Panc1 (cell line): ENCODE measurements at regions not wholly inside any gene's neighbourhood (a gene's known extent, or its start where the extent isn't known, plus 50 kb on each side); places are given as distances from the start of the nearest gene placed in this dataset.

Source experiments
- ATAC-seq: fragments of 200-7000 bp; cut with Tn5 transposase; 2 replicates; pipeline ENCODE4 v1.9.1; 2020; ENCODE audit warnings: mild to moderate bottlenecking, moderate library complexity
- BruUV-seq: library from RNA; stranded (reverse); fragments of 400-500 nt; replicated peaks from 2 replicates; lab custom pipeline; 2021; lab: Mats Ljungman, UMichigan
- CTCF ChIA-PET: fragments of 300-600 bp; sonication (Branson Sonifier 250); formaldehyde crosslinking; loops from one replicate; lab custom pipeline; 2022; ENCODE audit warnings: antibody characterized with exemption; lab: Charles Lee
- POLR2A ChIA-PET: fragments of 300-600 bp; sonication (Branson Sonifier 250); formaldehyde crosslinking; loops from one replicate; lab custom pipeline; 2022; ENCODE audit warnings: antibody characterized with exemption; lab: Charles Lee
- DNase-seq: peaks from one replicate; pipeline ENCODE4 v3.0.0-alpha.2; 2010; ENCODE audit warnings: low read depth, low spot score
- H3K27ac ChIP-seq: 2 replicates; pipeline ENCODE4 v1.5.1; 2011; ENCODE audit warnings: mild to moderate bottlenecking, low read length, inconsistent platforms
- H3K27me3 ChIP-seq: fragments of 200-500 bp; sonication (Bioruptor generic); 2 replicates; pipeline ENCODE4 v1.6.0; 2014; ENCODE audit warnings: low read length, inconsistent platforms; ENCODE audit not compliant: control insufficient read depth, insufficient read depth
- H3K36me3 ChIP-seq: fragments of 200-500 bp; sonication (Bioruptor generic); 2 replicates; pipeline ENCODE4 v1.5.1; 2014; ENCODE audit warnings: inconsistent platforms, mild to moderate bottlenecking, low read length, moderate library complexity; ENCODE audit not compliant: control insufficient read depth, insufficient read depth
- H3K4me1 ChIP-seq: 2 replicates; pipeline ENCODE4 v1.5.1; 2011; ENCODE audit warnings: inconsistent platforms, mild to moderate bottlenecking, low read length, moderate library complexity; ENCODE audit not compliant: control insufficient read depth, insufficient read depth
- H3K4me3 ChIP-seq, 2 experiments: 2 replicates each; pipeline ENCODE4 v1.5.1; 2011 to 2012; ENCODE audit warnings: low read depth in 2 of 2, low read length in 2 of 2, mild to moderate bottlenecking in 2 of 2, inconsistent platforms in 1 of 2, moderate library complexity in 1 of 2
- H3K9me3 ChIP-seq: fragments of 200-500 bp; sonication (Bioruptor generic); 2 replicates; pipeline ENCODE4 v1.5.1; 2014; ENCODE audit warnings: low read depth, mild to moderate bottlenecking, inconsistent platforms, low read length, moderate library complexity; ENCODE audit not compliant: control insufficient read depth, insufficient read depth
- CTCF ChIP-seq: fragments of 450-650 bp; IDR thresholded peaks from 2 replicates; pipeline ENCODE4 v1.5.1; 2017; ENCODE audit warnings: mild to moderate bottlenecking
- POLR2AphosphoS5 ChIP-seq: IDR thresholded peaks from 2 replicates; pipeline ENCODE4 v1.6.1; 2012; ENCODE audit warnings: mild to moderate bottlenecking, low read depth, low read length, moderate library complexity
- REST ChIP-seq, 2 experiments: IDR thresholded peaks; 2 replicates each; pipeline ENCODE4 v1.6.1; 2011 to 2012; ENCODE audit warnings: low read depth in 2 of 2, control low read depth in 1 of 2, low read length in 1 of 2, mild to moderate bottlenecking in 1 of 2, moderate library complexity in 1 of 2; ENCODE audit not compliant: insufficient read depth in 1 of 2
- SIN3A ChIP-seq: IDR thresholded peaks from 2 replicates; pipeline ENCODE4 v1.6.1; 2012; ENCODE audit warnings: low read depth, mild to moderate bottlenecking, low read length, moderate library complexity, borderline replicate concordance; ENCODE audit not compliant: insufficient read depth
- TCF7L2 ChIP-seq: IDR thresholded peaks from 2 replicates; pipeline ENCODE4 v1.6.1; 2011; ENCODE audit warnings: mild to moderate bottlenecking, low read depth, low read length, inconsistent platforms
- in situ Hi-C: cut with HindIII; loops from 2 replicates; pipeline ENCODE4 v1.10.0; 2016; ENCODE audit warnings: low sequenced_read_pairs, low pct_unique_long_range_greater_than_20kb
- intact Hi-C: fragments of 100-400 bp; cut with micrococcal nuclease; formaldehyde crosslinking; loops from one replicate; pipeline ENCODE4 v1.10.0; 2022; ENCODE audit not compliant: unreplicated experiment

GRCh38 chr16:14331020-14331419, 259.9 kb downstream of the MRTFB start:
- ATAC-seq (no peak), DNase-seq (no peak)
- TF ChIP-seq REST (IDR thresholded peaks at IDR 0.05; ENCODE audit: insufficient read depth in 1 of 2, low read depth in 2 of 2, low read length in 1 of 2) (no peak), POLR2AphosphoS5 (no peak), CTCF (no peak), TCF7L2 (no peak), SIN3A (no peak)
- Histone ChIP-seq H3K4me1 (no peaks in the 10 kb centered on the region), H3K36me3 (no peaks in the 10 kb centered on the region), H3K27ac (no peak overlapping the region), H3K9me3 (no peaks in the 10 kb centered on the region), H3K27me3 (no peaks in the 10 kb centered on the region), H3K4me3 (no peak overlapping the region)
- in situ Hi-C loops: no loop called here
- ChIA-PET POLR2A (no interaction called here), CTCF (interaction anchor here (0.6 kb wide), 1 partner anchor 1114 kb away, joined by 3 read pairs; no protein-coding TSS in a partner anchor)
- no TSS peak for BruUV-seq
- intact Hi-C loops: no loop called here

GRCh38 chr16:14329727-14330350, 258.7 kb downstream of the MRTFB start:
- BruUV-seq: TSS peak; percentile 55
- Histone ChIP-seq H3K4me3 (no peak overlapping the region), H3K27me3 (no peaks in the 10 kb centered on the region), H3K36me3 (no peaks in the 10 kb centered on the region), H3K9me3 (no peaks in the 10 kb centered on the region), H3K4me1 (no peaks in the 10 kb centered on the region), H3K27ac (no peak overlapping the region)
- ChIA-PET POLR2A (no interaction called here), CTCF (no interaction called here)
- TF ChIP-seq REST (IDR thresholded peaks at IDR 0.05; ENCODE audit: insufficient read depth in 1 of 2, low read depth in 2 of 2, low read length in 1 of 2) (no peak), TCF7L2 (no peak), POLR2AphosphoS5 (no peak), SIN3A (no peak), CTCF (no peak)
- in situ Hi-C loops (no loop called here), intact Hi-C loops (no loop called here)
- DNase-seq (no peak), ATAC-seq (no peak)
